Skin epidermis (tissue), 12 donors: ENCODE measurements at regions not wholly inside any gene's neighbourhood (a gene's known extent, or its start where the extent isn't known, plus 50 kb on each side); places are given as distances from the start of the nearest gene placed in this dataset.

Experiments
- H3K27ac ChIP-seq, 21 experiments: fragments of 200-600 bp; sonication (generic) in 11 of 21; one replicate each; pipeline ENCODE4 v1.5.0; 2020; ENCODE audit warnings: mild to moderate bottlenecking in 3 of 21, inconsistent platforms in 2 of 21, moderate library complexity in 2 of 21
- H3K4me3 ChIP-seq, 7 experiments: fragments of 200-600 bp; sonication (generic) in 2 of 7; one replicate each; pipeline ENCODE4 v1.5.0; 2020; ENCODE audit warnings: inconsistent platforms in 2 of 7, mild to moderate bottlenecking in 2 of 7, moderate library complexity in 1 of 7

DNA sequence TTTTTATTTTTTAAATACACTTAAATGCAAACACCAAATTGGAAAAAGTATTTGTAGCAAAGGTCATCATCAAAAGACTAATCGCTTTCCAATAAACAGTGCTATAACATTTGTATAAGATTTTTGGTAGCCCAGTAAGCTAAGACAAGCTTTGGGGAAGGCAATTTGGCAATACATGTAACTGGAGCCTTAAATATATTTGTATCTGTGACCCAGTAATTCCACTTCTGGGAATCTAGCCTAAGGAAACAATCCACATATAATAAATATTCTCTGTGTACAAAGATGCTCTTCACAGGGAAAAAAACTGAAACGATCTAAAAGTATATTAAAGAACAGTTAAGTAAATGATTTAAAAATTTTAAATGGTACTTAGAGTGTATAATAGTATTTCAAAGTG lies 65.5 kb upstream of the TJP1 start:
- Histone ChIP-seq H3K27ac (no peak overlapping the region), H3K4me3 (no peak overlapping the region)

DNA sequence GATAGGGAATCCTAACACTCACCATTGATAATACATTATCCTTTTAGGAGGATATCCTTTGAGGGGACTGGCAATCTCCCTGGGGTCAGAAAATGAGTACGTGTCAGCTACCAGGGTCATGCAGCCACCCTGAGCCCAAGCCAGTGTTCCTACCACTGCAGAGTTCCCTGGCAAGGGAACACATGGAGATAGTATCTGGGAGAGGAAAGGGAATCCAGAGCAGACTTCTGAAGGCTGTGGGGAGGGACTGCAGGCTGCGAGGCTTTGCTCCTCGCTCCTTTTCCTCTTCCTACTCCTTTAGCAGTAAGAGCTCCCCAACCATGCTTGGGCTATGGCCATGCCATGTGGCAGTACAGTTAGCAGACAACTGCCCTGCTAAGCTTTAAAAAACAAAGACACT lies 62.9 kb upstream of the TJP1 start:
- Histone ChIP-seq H3K4me3 (no peak overlapping the region), H3K27ac (no peak overlapping the region)

DNA sequence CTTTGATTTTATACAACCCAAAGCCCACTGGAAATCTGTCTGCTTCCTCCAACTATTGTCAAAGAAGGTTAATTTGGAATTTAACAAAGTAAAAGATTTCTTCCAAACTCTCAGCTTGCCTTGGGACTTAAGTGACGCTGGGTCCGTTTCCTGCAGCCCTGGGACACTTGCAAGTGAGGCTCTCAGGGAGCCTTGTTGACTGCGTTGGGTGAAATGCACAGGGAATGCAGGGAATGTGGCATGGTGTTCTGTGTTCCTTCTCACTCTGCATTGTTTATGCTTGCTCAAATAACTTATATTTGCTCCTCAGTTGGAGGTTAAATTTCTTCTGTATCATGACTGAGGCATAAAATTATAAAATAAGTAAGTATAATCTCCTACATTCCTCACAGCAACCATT lies 60.9 kb upstream of the TJP1 start:
- no peak overlapping the region for H3K27ac ChIP-seq

DNA sequence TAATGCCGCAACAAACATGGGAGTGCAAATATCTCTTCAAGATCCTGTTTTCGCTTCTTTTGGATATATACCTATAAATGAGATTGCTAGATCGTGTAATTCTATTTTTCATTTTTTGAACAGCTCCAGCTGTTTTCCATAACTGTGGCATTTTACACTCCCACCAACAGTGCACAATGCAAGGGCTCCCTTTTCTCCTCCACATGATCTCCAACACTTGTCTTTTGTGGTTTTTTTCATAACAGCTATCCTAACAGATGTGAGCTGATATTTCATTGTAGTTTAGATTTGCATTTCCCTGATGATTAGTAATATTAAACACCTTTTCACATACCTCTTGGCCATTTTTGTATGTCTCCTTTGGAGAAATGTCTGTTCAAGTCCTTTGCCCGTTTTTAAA lies 58.6 kb upstream of the TJP1 start:
- H3K4me3 ChIP-seq, result no peak overlapping the region
- H3K27ac ChIP-seq, result no peak overlapping the region

More for the DNA sequence above, 60.9 kb upstream of the TJP1 start:
- H3K4me3 ChIP-seq, result no peak overlapping the region

DNA sequence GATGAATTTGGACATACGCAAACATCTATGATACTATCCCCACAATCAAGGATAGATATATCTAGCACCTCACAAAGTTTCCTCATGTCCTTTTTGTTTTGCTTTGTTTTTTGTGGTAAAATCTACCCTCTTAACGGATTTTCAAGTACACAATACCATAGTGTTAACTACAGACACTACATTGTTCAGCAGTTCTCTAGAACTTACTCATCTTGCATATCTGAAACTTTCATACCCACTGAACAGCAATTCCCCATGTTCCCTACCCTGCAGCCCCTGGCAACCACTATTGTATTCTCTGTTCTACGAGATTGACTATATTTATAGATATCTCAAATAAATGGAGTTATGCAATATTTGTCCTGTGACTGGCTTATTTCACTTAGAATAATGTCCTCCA lies 58.1 kb upstream of the TJP1 start:
- Histone ChIP-seq H3K4me3 (no peak overlapping the region), H3K27ac (no peak overlapping the region)

DNA sequence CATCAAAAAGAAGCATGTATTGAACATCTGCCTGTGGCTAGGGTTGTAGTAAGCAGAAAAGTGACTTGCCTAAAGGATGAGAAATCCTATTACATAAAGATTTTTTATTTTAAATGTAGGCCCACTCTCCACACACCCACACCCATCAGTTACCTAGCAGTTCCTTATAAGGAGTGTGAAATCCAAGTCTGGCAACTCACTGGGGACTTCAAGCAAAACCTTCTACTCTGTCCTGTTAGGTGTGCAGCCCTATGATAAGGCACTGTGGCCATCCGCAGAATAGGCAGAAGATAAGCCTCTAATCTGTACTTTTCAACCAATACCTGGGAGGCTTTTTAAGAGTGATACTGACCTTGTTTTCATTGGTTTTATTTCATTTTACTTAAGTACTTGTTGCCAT lies 52.7 kb upstream of the TJP1 start:
- Histone ChIP-seq H3K27ac (no peak overlapping the region), H3K4me3 (no peak overlapping the region)

DNA sequence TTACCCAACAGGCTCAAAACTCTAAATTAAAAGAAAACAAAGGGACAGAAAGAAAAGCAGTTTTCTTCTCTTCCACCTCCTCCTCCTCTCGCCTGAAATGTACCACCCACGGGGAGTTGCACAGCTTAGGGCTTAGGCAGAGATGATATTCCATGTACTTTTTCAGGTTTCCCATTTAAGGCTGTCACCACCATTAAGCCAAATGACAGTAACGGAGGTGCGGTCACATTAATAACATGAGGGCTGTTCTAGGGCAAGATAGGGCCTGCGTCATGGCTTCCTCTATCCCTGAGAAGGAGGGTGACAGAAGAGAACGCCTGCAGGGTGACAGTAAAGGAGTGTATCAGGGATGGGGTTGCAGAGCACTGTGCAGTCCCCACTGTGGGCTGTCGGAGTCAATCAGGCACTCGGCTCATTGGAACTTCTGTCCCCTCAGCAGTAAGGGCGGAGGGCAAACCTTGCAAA lies 51.7 kb upstream of the TJP1 start:
- H3K4me3 ChIP-seq, result no peak overlapping the region
- no peak overlapping the region for H3K27ac ChIP-seq

DNA sequence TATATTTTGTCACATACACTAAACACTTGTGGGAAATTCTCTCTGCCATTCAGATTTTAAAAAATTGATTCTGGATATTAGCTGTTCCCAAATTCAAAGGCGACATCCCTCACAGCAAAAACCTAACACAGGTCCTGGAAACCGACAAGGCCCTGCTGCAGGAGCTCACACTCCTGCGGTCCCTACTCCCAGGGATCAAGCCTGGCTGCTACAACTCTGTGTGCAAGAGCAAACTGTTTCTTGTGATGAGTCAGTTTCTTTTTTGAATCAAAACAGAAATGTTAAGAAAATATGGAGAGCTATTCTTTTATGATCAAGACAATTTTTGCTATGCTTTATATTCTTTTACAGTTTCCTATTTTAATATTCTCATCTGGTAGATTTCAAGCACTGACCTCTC lies 51.0 kb upstream of the TJP1 start:
- Histone ChIP-seq H3K4me3 (no peak overlapping the region), H3K27ac (no peak overlapping the region)

DNA sequence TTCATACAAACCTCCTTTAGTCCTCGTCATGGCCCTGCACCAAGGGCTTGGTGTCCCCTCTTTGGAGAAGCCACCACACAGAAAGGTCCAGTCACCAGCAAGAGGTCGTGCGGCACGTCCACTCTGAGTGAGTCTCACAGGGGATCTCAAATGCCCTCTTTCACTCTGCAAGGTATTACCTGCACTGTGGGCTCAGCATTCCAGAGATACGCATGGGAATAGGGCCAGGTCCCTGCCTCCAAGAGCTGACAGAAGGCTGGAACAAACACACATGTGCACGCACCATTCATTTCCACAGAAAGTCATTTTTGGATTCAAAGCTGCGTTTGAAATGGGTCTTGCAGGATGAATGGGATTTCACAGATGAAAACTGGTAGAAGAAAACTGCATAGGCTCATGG lies 50.4 kb upstream of the TJP1 start:
- no peak overlapping the region for H3K27ac ChIP-seq
- H3K4me3 ChIP-seq, result no peak overlapping the region
